H1 (cell line): ENCODE measurements at regions not wholly inside any gene's neighbourhood (a gene's known extent, or its start where the extent isn't known, plus 50 kb on each side); places are given as distances from the start of the nearest gene placed in this dataset.

Source experiments
- CTCF ChIA-PET: fragments of 300-600 bp; sonication (Branson Sonifier 250); formaldehyde crosslinking; loops from one replicate; lab custom pipeline; 2021; ENCODE audit not compliant: partially characterized antibody; lab: Charles Lee
- POLR2A ChIA-PET: fragments of 300-600 bp; sonication (Branson Sonifier 250); formaldehyde crosslinking; loops from one replicate; lab custom pipeline; 2021; ENCODE audit warnings: inconsistent platforms; ENCODE audit not compliant: partially characterized antibody; lab: Charles Lee
- DNase-seq, 2 experiments: peaks; one replicate each; pipeline versions ENCODE4 v3.0.0 to v3.0.0-alpha.2; 2010 to 2022; ENCODE audit warnings: low spot score in 2 of 2, low read depth in 1 of 2, mixed read lengths in 1 of 2
- FAIRE-seq: peaks from 2 replicates; lab custom pipeline; 2011; peaks lifted over from hg19 to GRCh38; lab: Jason Lieb, UNC
- H2AFZ ChIP-seq: 2 replicates; pipeline ENCODE4 v1.8.1; 2012; ENCODE audit warnings: low read length, inconsistent platforms
- H2AK5ac ChIP-seq: 2 replicates; pipeline ENCODE4 v1.6.1; 2013; ENCODE audit warnings: low read depth, low read length
- H2BK120ac ChIP-seq: replicated peaks from 2 replicates; pipeline ENCODE3; 2013; ENCODE audit warnings: low read depth, low read length, inconsistent platforms
- H2BK12ac ChIP-seq: 2 replicates; pipeline ENCODE4 v1.6.1; 2013; ENCODE audit warnings: low read depth, low read length
- H2BK15ac ChIP-seq: 2 replicates; pipeline ENCODE4 v1.6.1; 2013; ENCODE audit warnings: low read length
- H2BK20ac ChIP-seq: 2 replicates; pipeline ENCODE4 v1.6.1; 2013; ENCODE audit warnings: low read length
- H2BK5ac ChIP-seq: 2 replicates; pipeline ENCODE4 v1.6.1; 2013; ENCODE audit warnings: low read depth, low read length
- H3K14ac ChIP-seq: 2 replicates; pipeline ENCODE4 v1.6.1; 2013; ENCODE audit warnings: inconsistent platforms; ENCODE audit not compliant: insufficient read length
- H3K18ac ChIP-seq: 2 replicates; pipeline ENCODE4 v1.6.1; 2013; ENCODE audit warnings: low read length; ENCODE audit errors: extremely low read depth
- H3K23ac ChIP-seq: 2 replicates; pipeline ENCODE4 v1.6.1; 2013; ENCODE audit warnings: inconsistent platforms; ENCODE audit not compliant: insufficient read length
- H3K23me2 ChIP-seq: 2 replicates; pipeline ENCODE4 v1.6.1; 2013; ENCODE audit warnings: low read depth, low read length
- H3K27ac ChIP-seq: 2 replicates; pipeline ENCODE4 v1.6.1; 2011; ENCODE audit warnings: low read depth, low read length, inconsistent platforms
- H3K27me3 ChIP-seq, 4 experiments: replicated peaks in 1 of 4; 1 replicate in 1 of 4; 2 replicates in 3 of 4; pipeline versions ENCODE4 v1.6.1 to v1.8.1; 2011 to 2013; ENCODE audit warnings: low read length in 3 of 4, mild to moderate bottlenecking in 3 of 4, inconsistent platforms in 2 of 4, mixed read lengths in 2 of 4, moderate library complexity in 1 of 4; ENCODE audit not compliant: control insufficient read depth in 3 of 4, insufficient read depth in 3 of 4; ENCODE audit errors: extremely low read depth in 1 of 4
- H3K36me3 ChIP-seq, 4 experiments: 2 replicates each; pipeline versions ENCODE4 v1.6.1 to v1.8.1; 2011 to 2013; ENCODE audit warnings: mild to moderate bottlenecking in 4 of 4, low read length in 3 of 4, moderate library complexity in 2 of 4, control low read depth in 1 of 4, inconsistent platforms in 1 of 4; ENCODE audit not compliant: insufficient read depth in 4 of 4, control insufficient read depth in 2 of 4
- H3K4ac ChIP-seq: replicated peaks from 2 replicates; pipeline ENCODE3; 2013; ENCODE audit warnings: low read length, low read depth, mixed read lengths, inconsistent platforms; ENCODE audit not compliant: insufficient read length
- H3K4me1 ChIP-seq, 4 experiments: replicated peaks in 1 of 4; 1 replicate in 1 of 4; 2 replicates in 3 of 4; pipeline versions ENCODE4 v1.6.1 to v1.8.1; 2011 to 2013; ENCODE audit warnings: low read length in 3 of 4, inconsistent platforms in 2 of 4, mixed read lengths in 1 of 4; ENCODE audit not compliant: insufficient read depth in 4 of 4, control insufficient read depth in 3 of 4
- H3K4me2 ChIP-seq, 2 experiments: 2 replicates each; pipeline versions ENCODE4 v1.6.1 to v1.8.1; 2011 to 2013; ENCODE audit warnings: low read depth in 2 of 2, low read length in 2 of 2, control low read depth in 1 of 2, inconsistent platforms in 1 of 2, mild to moderate bottlenecking in 1 of 2; ENCODE audit not compliant: insufficient read depth in 1 of 2
- H3K4me3 ChIP-seq, 4 experiments: fragments of 200-600, 300-600 bp in 1 of 4; sonication (generic), shearing (Covaris generic), sonication (Bioruptor Twin) in 1 of 4; 2 replicates each; pipeline versions ENCODE4 v1.5.1 to v1.8.1; 2011 to 2016; ENCODE audit warnings: low read length in 4 of 4, low read depth in 3 of 4, control low read depth in 2 of 4, inconsistent platforms in 2 of 4, mild to moderate bottlenecking in 2 of 4, mixed read lengths in 1 of 4, moderate library complexity in 1 of 4; ENCODE audit not compliant: insufficient read depth in 2 of 4; ENCODE audit errors: extremely low read depth in 1 of 4
- H3K56ac ChIP-seq: replicated peaks from 2 replicates; pipeline ENCODE3; 2013; ENCODE audit warnings: low read depth, mild to moderate bottlenecking, mixed read lengths, low read length, inconsistent platforms; ENCODE audit not compliant: insufficient read length
- H3K79me1 ChIP-seq: 2 replicates; pipeline ENCODE4 v1.6.1; 2013; ENCODE audit warnings: low read depth, low read length, control low read depth
- H3K79me2 ChIP-seq, 2 experiments: 2 replicates each; pipeline versions ENCODE4 v1.6.1 to v1.8.1; 2012 to 2013; ENCODE audit warnings: low read length in 2 of 2, mild to moderate bottlenecking in 2 of 2, inconsistent platforms in 1 of 2; ENCODE audit not compliant: insufficient read depth in 2 of 2, control insufficient read depth in 1 of 2
- H3K9ac ChIP-seq, 4 experiments: replicated peaks in 1 of 4; 1 replicate in 1 of 4; 2 replicates in 3 of 4; pipeline versions ENCODE4 v1.6.1 to v1.8.1; 2011 to 2013; ENCODE audit warnings: low read depth in 3 of 4, low read length in 3 of 4, control low read depth in 2 of 4, mild to moderate bottlenecking in 2 of 4, moderate library complexity in 2 of 4, inconsistent platforms in 1 of 4; ENCODE audit errors: extremely low read depth in 1 of 4
- H3K9me3 ChIP-seq, 2 experiments: 2 replicates each; pipeline versions ENCODE4 v1.6.1 to v1.8.1; 2012 to 2013; ENCODE audit warnings: mild to moderate bottlenecking in 2 of 2, moderate library complexity in 2 of 2, control low read depth in 1 of 2, inconsistent platforms in 1 of 2, low read depth in 1 of 2, low read length in 1 of 2, mixed read lengths in 1 of 2; ENCODE audit not compliant: insufficient read depth in 2 of 2
- H4K20me1 ChIP-seq, 2 experiments: replicated peaks in 1 of 2; 2 replicates each; pipeline versions ENCODE3 to v1.8.1; 2011 to 2013; ENCODE audit warnings: inconsistent platforms in 2 of 2, low read length in 2 of 2, mild to moderate bottlenecking in 1 of 2; ENCODE audit not compliant: insufficient read depth in 2 of 2, control insufficient read depth in 1 of 2
- H4K5ac ChIP-seq: 2 replicates; pipeline ENCODE4 v1.6.1; 2013; ENCODE audit warnings: low read length, low read depth, mixed read lengths, inconsistent platforms; ENCODE audit not compliant: insufficient read length
- H4K8ac ChIP-seq: 2 replicates; pipeline ENCODE4 v1.8.0; 2013; ENCODE audit warnings: mild to moderate bottlenecking, moderate library complexity, low read length, inconsistent platforms; ENCODE audit not compliant: insufficient read depth; ENCODE audit errors: extremely low read depth
- H4K91ac ChIP-seq: replicated peaks from 2 replicates; pipeline ENCODE3; 2013; ENCODE audit warnings: low read length, mixed read lengths, inconsistent platforms; ENCODE audit not compliant: insufficient read length
- BRCA1 ChIP-seq: IDR thresholded peaks from 2 replicates; pipeline ENCODE4 v1.6.1; 2012; ENCODE audit warnings: low read depth, low read length, improper control_type of control experiment
- CBX5 ChIP-seq: fragments of 300-800, 300-1000 bp; sonication (generic); IDR thresholded peaks from 2 replicates; pipeline ENCODE4 v1.7.1; 2016; ENCODE audit warnings: antibody characterized with exemption, low read length, low read depth
- CBX8 ChIP-seq: fragments of 300-800, 300-1000 bp; sonication (generic); IDR thresholded peaks from 2 replicates; pipeline ENCODE4 v1.7.1; 2016; ENCODE audit warnings: low read depth, low read length, borderline replicate concordance
- CEBPB ChIP-seq: IDR thresholded peaks from 2 replicates; pipeline ENCODE4 v1.6.1; 2012; ENCODE audit warnings: low read depth, low read length
- EZH2 ChIP-seq: fragments of 200-600 bp; sonication (generic); IDR thresholded peaks from 2 replicates; pipeline ENCODE4 v1.7.1; 2012; ENCODE audit warnings: low read depth, mild to moderate bottlenecking, moderate library complexity, low read length, inconsistent platforms; ENCODE audit not compliant: severe bottlenecking
- GTF2F1 ChIP-seq: IDR thresholded peaks from 2 replicates; pipeline ENCODE4 v1.6.1; 2012; ENCODE audit warnings: low read depth, low read length, improper control_type of control experiment, borderline replicate concordance
- KDM5A ChIP-seq: fragments of 200-600 bp; IDR thresholded peaks from 2 replicates; pipeline ENCODE4 v1.7.1; 2012; ENCODE audit warnings: mild to moderate bottlenecking, low read length, inconsistent platforms, mixed read lengths
- RXRA ChIP-seq: IDR thresholded peaks from 2 replicates; pipeline ENCODE4 v1.6.1; 2011; ENCODE audit warnings: low read depth, mild to moderate bottlenecking, low read length, moderate library complexity; ENCODE audit not compliant: insufficient read depth
- SIN3A ChIP-seq, 2 experiments: IDR thresholded peaks in 1 of 2; conservative IDR thresholded peaks in 1 of 2; 2 replicates each; pipeline ENCODE4 v1.6.1; 2011 to 2012; ENCODE audit warnings: low read length in 2 of 2, improper control_type of control experiment in 1 of 2, low read depth in 1 of 2, mild to moderate bottlenecking in 1 of 2
- SIRT6 ChIP-seq: IDR thresholded peaks from one replicate; pipeline ENCODE4 v1.7.1; 2012; ENCODE audit warnings: low read length, inconsistent platforms
- ZNF274 ChIP-seq: IDR thresholded peaks from 2 replicates; pipeline ENCODE4 v1.7.0; 2012; ENCODE audit warnings: low read length, borderline replicate concordance; ENCODE audit errors: extremely low read depth

DNA sequence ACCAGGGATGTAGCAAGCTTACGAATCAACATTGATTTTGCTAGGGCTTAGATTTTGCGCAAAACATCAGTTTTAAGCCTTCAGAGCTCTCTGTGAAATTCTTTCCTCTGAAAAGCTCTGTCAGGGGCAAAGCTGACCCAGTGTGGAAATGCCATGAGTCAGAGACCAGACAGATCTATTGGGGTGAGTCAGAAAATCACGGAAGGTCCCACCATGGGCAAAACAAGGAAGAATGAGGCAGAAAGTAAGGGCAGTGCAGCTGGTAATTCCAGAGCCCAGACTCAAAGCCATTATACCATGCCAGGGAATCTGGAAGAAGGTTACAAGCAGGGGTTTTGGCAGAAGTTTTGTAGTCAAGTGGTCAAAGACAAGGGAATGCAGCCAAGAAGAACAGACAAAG is 256.6 kb upstream of the CTAGE1 start (continued):
- no peak for TF ChIP-seq GTF2F1

- no peak overlapping the region for H3K14ac ChIP-seq
- no peak overlapping the region for H2BK5ac ChIP-seq
- H3K79me1 ChIP-seq = no peaks in the 10 kb centered on the region
- H4K20me1 ChIP-seq = no peaks in the 10 kb centered on the region
- no peak overlapping the region for H2AFZ ChIP-seq
- no peaks in the 10 kb centered on the region for H3K36me3 ChIP-seq
- H3K23me2 ChIP-seq = no peaks in the 10 kb centered on the region
- H4K8ac ChIP-seq = no peak overlapping the region
- no peak overlapping the region for H4K5ac ChIP-seq
- POLR2A ChIA-PET = no interaction called here
- DNase-seq = no peak
- no peak overlapping the region for H3K4me3 ChIP-seq
- no peak overlapping the region for H2BK20ac ChIP-seq
- no peak overlapping the region for H4K91ac ChIP-seq
- H3K27ac ChIP-seq = no peak overlapping the region
- H3K4me1 ChIP-seq = no peaks in the 10 kb centered on the region
- H2BK12ac ChIP-seq = no peak overlapping the region
- CTCF ChIA-PET = interaction anchor here (1.2 kb wide), 1 partner anchor 29 kb away, joined by 3 read pairs; no protein-coding TSS in a partner anchor
- H3K4me2 ChIP-seq = no peak overlapping the region
- H2BK15ac ChIP-seq = no peak overlapping the region
- no peaks in the 10 kb centered on the region for H3K9me3 ChIP-seq
- no peak overlapping the region for H3K23ac ChIP-seq
- no peaks in the 10 kb centered on the region for H3K79me2 ChIP-seq
- no peak overlapping the region for H2AK5ac ChIP-seq
- H2BK120ac ChIP-seq = no peak overlapping the region
- no peak overlapping the region for H3K9ac ChIP-seq
- H3K4ac ChIP-seq = no peak overlapping the region
- no peak overlapping the region for H3K18ac ChIP-seq
- H3K27me3 ChIP-seq = no peaks in the 10 kb centered on the region
- no peak overlapping the region for H3K56ac ChIP-seq
- no peak for FAIRE-seq
- TF ChIP-seq SIN3A (conservative IDR thresholded peaks at IDR 0.05 in 1 of 2, IDR thresholded peaks at IDR 0.05 in 1 of 2; ENCODE audit: low read depth in 1 of 2, low read length in 2 of 2) (no peak), CBX5 (no peak), KDM5A (no peak), ZNF274 (no peak), BRCA1 (no peak), RXRA (no peak), SIRT6 (no peak), CEBPB (no peak), EZH2 (no peak), CBX8 (no peak)
Measured at GRCh38 chr18:22675006-22675405, 257.3 kb upstream of the CTAGE1 start.
